Vagina (tissue), 2 donors: ENCODE measurements at regions not wholly inside any gene's neighbourhood (a gene's known extent, or its start where the extent isn't known, plus 50 kb on each side); places are given as distances from the start of the nearest gene placed in this dataset.

ENCODE experiments used
- CTCF ChIP-seq, 3 experiments: fragments of 450-650 bp in 2 of 3; fragments of 200-600 bp in 1 of 3; sonication (generic) in 1 of 3; IDR thresholded peaks; one replicate each; pipeline ENCODE4 v1.5.1; 2017 to 2019; ENCODE audit warnings: antibody characterized with exemption in 3 of 3, mild to moderate bottlenecking in 2 of 3, moderate library complexity in 2 of 3
- POLR2A ChIP-seq, 2 donors: fragments of 450-650 bp; IDR thresholded peaks; one replicate each; pipeline ENCODE4 v1.6.1; 2017; ENCODE audit warnings: antibody characterized with exemption in 2 of 2, mild to moderate bottlenecking in 2 of 2, moderate library complexity in 2 of 2
- POLR2AphosphoS5 ChIP-seq, 2 donors: sonication (generic); formaldehyde crosslinking; IDR thresholded peaks; one replicate each; pipeline ENCODE4 v1.9.0; 2017; ENCODE audit warnings: antibody characterized with exemption in 2 of 2, mild to moderate bottlenecking in 2 of 2, low read depth in 1 of 2; ENCODE audit not compliant: insufficient read depth in 1 of 2

GRCh38 chr2:225190987-225191386 is 148.7 kb upstream of the DOCK10 start:
- TF ChIP-seq CTCF (IDR thresholded peaks at IDR 0.05) (no peak), POLR2AphosphoS5 (IDR thresholded peaks at IDR 0.05; ENCODE audit: insufficient read depth in 1 of 2, low read depth in 1 of 2) (no peak), POLR2A (IDR thresholded peaks at IDR 0.05) (no peak)
